GM21717 (cell line): ENCODE measurements at regions not wholly inside any gene's neighbourhood (a gene's known extent, or its start where the extent isn't known, plus 50 kb on each side); places are given as distances from the start of the nearest gene placed in this dataset.

ENCODE experiments used
- ATAC-seq: cut with Tn5 transposase; IDR thresholded peaks from one replicate; pipeline ENCODE4 v1.9.1; 2021; ENCODE audit warnings: mild to moderate bottlenecking, moderate library complexity; ENCODE audit not compliant: unreplicated experiment

GRCh38 chr6:1257778-1258177 lies 54.1 kb upstream of the FOXQ1 start:
- ATAC-seq = no peak

GRCh38 chr6:1256435-1257008 lies 55.4 kb upstream of the FOXQ1 start:
- ATAC-seq = no peak

- ATAC-seq = no peak
Measured at GRCh38 chr6:1255636-1256365, 56.1 kb upstream of the FOXQ1 start.

- ATAC-seq = no peak
Measured at GRCh38 chr6:1254326-1254725, 57.6 kb upstream of the FOXQ1 start.

- no peak for ATAC-seq
Measured at GRCh38 chr6:1253816-1254215, 58.1 kb upstream of the FOXQ1 start.

- no peak for ATAC-seq
Measured at GRCh38 chr6:1251198-1252155, 60.4 kb upstream of the FOXQ1 start.

- ATAC-seq = no peak
Measured at GRCh38 chr6:1250489-1251197, 61.3 kb upstream of the FOXQ1 start.

- no peak for ATAC-seq
Measured at GRCh38 chr6:1247894-1248293, 64.0 kb upstream of the FOXQ1 start.

GRCh38 chr6:1247056-1247455 lies 64.8 kb upstream of the FOXQ1 start:
- ATAC-seq = no peak

GRCh38 chr6:1244941-1245340 lies 67.0 kb upstream of the FOXQ1 start:
- ATAC-seq = no peak

GRCh38 chr6:1244278-1244677 lies 67.6 kb upstream of the FOXQ1 start:
- no peak for ATAC-seq

- no peak for ATAC-seq
Measured at GRCh38 chr6:1242446-1242845, 69.5 kb upstream of the FOXQ1 start.

GRCh38 chr6:1242021-1242420 lies 69.9 kb upstream of the FOXQ1 start:
- ATAC-seq = no peak

GRCh38 chr6:1240766-1241318 lies 71.1 kb upstream of the FOXQ1 start:
- ATAC-seq = no peak

GRCh38 chr6:1239805-1240204 lies 72.1 kb upstream of the FOXQ1 start:
- ATAC-seq = no peak

- no peak for ATAC-seq
Measured at GRCh38 chr6:1238040-1238439, 73.9 kb upstream of the FOXQ1 start.

GRCh38 chr6:1237636-1238035 lies 74.3 kb upstream of the FOXQ1 start:
- ATAC-seq = no peak

- ATAC-seq = no peak
Measured at GRCh38 chr6:1235825-1236224, 76.1 kb upstream of the FOXQ1 start.

- no peak for ATAC-seq
Measured at GRCh38 chr6:1233924-1234323, 78.0 kb upstream of the FOXQ1 start.

- no peak for ATAC-seq
Measured at GRCh38 chr6:1232578-1232977, 79.3 kb upstream of the FOXQ1 start.

- ATAC-seq = no peak
Measured at GRCh38 chr6:1231941-1232340, 80.0 kb upstream of the FOXQ1 start.
